HCT116 (cell line): ENCODE measurements at regions not wholly inside any gene's neighbourhood (a gene's known extent, or its start where the extent isn't known, plus 50 kb on each side); places are given as distances from the start of the nearest gene placed in this dataset.

Experiments
- ATAC-seq: fragments of 200-7000 bp; cut with Tn5 transposase; 2 replicates; pipeline ENCODE4 v1.9.1; 2020; ENCODE audit warnings: mild to moderate bottlenecking, moderate library complexity
- BruUV-seq: library from RNA; stranded (reverse); fragments of 400-500 nt; replicated peaks from 2 replicates; lab custom pipeline; 2021; lab: Mats Ljungman, UMichigan
- CTCF ChIA-PET: fragments of 300-600 bp; sonication (Branson Sonifier 250); formaldehyde crosslinking; loops from one replicate; lab custom pipeline; 2021; ENCODE audit warnings: antibody characterized with exemption; lab: Charles Lee
- POLR2A ChIA-PET: fragments of 300-600, 350-600 bp; sonication (Branson Sonifier 250); formaldehyde crosslinking; loops from one replicate; lab custom pipeline; 2021; ENCODE audit warnings: antibody characterized with exemption; lab: Charles Lee
- RAD21 ChIA-PET, 2 experiments: fragments of 300-600 bp; sonication (Branson Sonifier 250); formaldehyde crosslinking; loops; one replicate each; lab custom pipeline; 2023; ENCODE audit warnings: low total read pairs in 2 of 2; ENCODE audit not compliant: uncharacterized antibody in 2 of 2, unreplicated experiment in 2 of 2, low non-redundant PET in 1 of 2; lab: Charles Lee
- DNase-seq: peaks from one replicate; pipeline ENCODE4 v3.0.0-alpha.2; 2010; ENCODE audit warnings: low read depth, low spot score
- H2AFZ ChIP-seq: fragments of 200-600 bp; shearing (Covaris generic), sonication (generic); 2 replicates; pipeline ENCODE4 v1.6.1; 2017; ENCODE audit warnings: low read depth, mixed run types, mixed read lengths, antibody characterized with exemption, low read length; ENCODE audit not compliant: poor library complexity, severe bottlenecking
- H3K27ac ChIP-seq: 2 replicates; pipeline ENCODE4 v1.5.1; 2012; ENCODE audit warnings: low read depth, low read length
- H3K27me3 ChIP-seq: fragments of 200-600 bp; sonication (generic); 2 replicates; pipeline ENCODE4 v1.6.1; 2016; ENCODE audit warnings: mixed run types, low read length, mixed read lengths; ENCODE audit not compliant: insufficient read depth
- H3K36me3 ChIP-seq, 2 experiments: fragments of 200-500 bp in 1 of 2; fragments of 200-600 bp in 1 of 2; sonication (Bioruptor generic) in 1 of 2; sonication (generic) in 1 of 2; 2 replicates each; pipeline versions ENCODE4 v1.5.1 to v1.6.1; 2014 to 2016; ENCODE audit warnings: low read length in 2 of 2, inconsistent platforms in 1 of 2, mixed read lengths in 1 of 2, mixed run types in 1 of 2; ENCODE audit not compliant: insufficient read depth in 2 of 2, control insufficient read depth in 1 of 2
- H3K4me1 ChIP-seq, 2 experiments: fragments of 200-600 bp in 1 of 2; sonication (generic) in 1 of 2; 2 replicates each; pipeline versions ENCODE4 v1.5.1 to v1.6.1; 2012 to 2017; ENCODE audit warnings: low read length in 2 of 2, inconsistent platforms in 1 of 2, mild to moderate bottlenecking in 1 of 2, mixed read lengths in 1 of 2, mixed run types in 1 of 2, moderate library complexity in 1 of 2; ENCODE audit not compliant: insufficient read depth in 2 of 2, control insufficient read depth in 1 of 2
- H3K4me2 ChIP-seq: fragments of 200-600 bp; sonication (generic); 2 replicates; pipeline ENCODE4 v1.6.1; 2017; ENCODE audit warnings: mixed run types, low read length, mixed read lengths
- H3K4me3 ChIP-seq, 2 experiments: fragments of 200-600 bp in 1 of 2; sonication (generic) in 1 of 2; replicated peaks in 1 of 2; 2 replicates each; pipeline ENCODE4 v1.5.1; 2011 to 2016; ENCODE audit warnings: low read length in 2 of 2, control low read depth in 1 of 2, low read depth in 1 of 2, mild to moderate bottlenecking in 1 of 2, mixed read lengths in 1 of 2, mixed run types in 1 of 2
- H3K79me2 ChIP-seq: fragments of 200-600 bp; sonication (generic); 2 replicates; pipeline ENCODE4 v1.6.1; 2017; ENCODE audit warnings: mild to moderate bottlenecking, mixed run types, low read length, moderate library complexity, mixed read lengths; ENCODE audit not compliant: insufficient read depth
- H3K9ac ChIP-seq: fragments of 200-600 bp; sonication (generic); 2 replicates; pipeline ENCODE4 v1.6.1; 2016; ENCODE audit warnings: low read length, mixed read lengths
- H3K9me2 ChIP-seq: fragments of 200-600 bp; sonication (generic), shearing (Covaris generic); 2 replicates; pipeline ENCODE4 v1.6.1; 2017; ENCODE audit warnings: mixed run types, mild to moderate bottlenecking, moderate library complexity; ENCODE audit not compliant: insufficient read depth
- H3K9me3 ChIP-seq, 2 experiments: fragments of 200-500 bp in 1 of 2; fragments of 200-600 bp in 1 of 2; sonication (Bioruptor generic) in 1 of 2; sonication (generic) in 1 of 2; 2 replicates each; pipeline ENCODE4 v1.6.1; 2014 to 2017; ENCODE audit warnings: low read length in 2 of 2, mixed read lengths in 2 of 2, inconsistent platforms in 1 of 2, low read depth in 1 of 2, mild to moderate bottlenecking in 1 of 2, mixed run types in 1 of 2, moderate library complexity in 1 of 2; ENCODE audit not compliant: control insufficient read depth in 1 of 2, insufficient read depth in 1 of 2
- H4K20me1 ChIP-seq: fragments of 200-600 bp; sonication (generic), shearing (Covaris generic); 2 replicates; pipeline ENCODE4 v1.6.1; 2017; ENCODE audit warnings: mixed run types, mild to moderate bottlenecking, moderate library complexity; ENCODE audit not compliant: insufficient read depth
- CEBPB ChIP-seq: IDR thresholded peaks from 2 replicates; pipeline ENCODE4 v1.6.1; 2012; ENCODE audit warnings: low read depth
- ELF1 ChIP-seq: IDR thresholded peaks from 2 replicates; pipeline ENCODE4 v1.6.1; 2012; ENCODE audit warnings: low read depth, borderline replicate concordance
- EZH2 ChIP-seq: fragments of 200-600 bp; sonication (generic); IDR thresholded peaks from 2 replicates; pipeline ENCODE4 v1.6.1; 2017; ENCODE audit warnings: antibody characterized with exemption, mixed run types
- FOSL1 ChIP-seq: IDR thresholded peaks from 2 replicates; pipeline ENCODE4 v1.6.1; 2012; ENCODE audit warnings: low read depth
- REST ChIP-seq: IDR thresholded peaks from 2 replicates; pipeline ENCODE4 v1.6.1; 2012; ENCODE audit warnings: low read depth
- SP1 ChIP-seq: IDR thresholded peaks from 2 replicates; pipeline ENCODE4 v1.6.1; 2012; ENCODE audit warnings: low read depth
- ZFX ChIP-seq: fragments of 450-650 bp; IDR thresholded peaks from 2 replicates; pipeline ENCODE4 v1.6.1; 2017
- intact Hi-C: fragments of 100-400 bp; cut with micrococcal nuclease; formaldehyde crosslinking; loops from 2 replicates; pipeline ENCODE4 v1.10.0; 2022

- H3K27ac ChIP-seq: no peak overlapping the region
- CTCF ChIA-PET: no interaction called here
- H3K27me3 ChIP-seq: peaks cover 13% of the 10 kb centered on the region; the same call in 1 of the 2 replicates
- no peaks in the 10 kb centered on the region for H3K9me2 ChIP-seq
- RAD21 ChIA-PET: no interaction called here
- no peak overlapping the region for H3K4me3 ChIP-seq
- H4K20me1 ChIP-seq: no peaks in the 10 kb centered on the region
- TF ChIP-seq EZH2 (no peak), ELF1 (no peak), FOSL1 (no peak)
- no peak overlapping the region for H3K4me2 ChIP-seq
- H3K9ac ChIP-seq: no peak overlapping the region
- no peaks in the 10 kb centered on the region for H3K79me2 ChIP-seq
- no peaks in the 10 kb centered on the region for H3K9me3 ChIP-seq
- H3K4me1 ChIP-seq: peaks cover 0 to 14% of the 10 kb centered on the region in 2 experiments; a peak in 2 of 4 replicates
- no peaks in the 10 kb centered on the region for H3K36me3 ChIP-seq
- ATAC-seq: no peak
- BruUV-seq: no TSS peak
- no peak overlapping the region for H2AFZ ChIP-seq
- intact Hi-C loops: no loop called here
- DNase-seq: no peak
- POLR2A ChIA-PET: no interaction called here
Observed at GRCh38 chr16:54649876-54650275, 280.8 kb upstream of the IRX5 start.

- BruUV-seq: no TSS peak
- Histone ChIP-seq H3K9me3 (no peaks in the 10 kb centered on the region), H3K4me2 (no peak overlapping the region), H3K36me3 (no peaks in the 10 kb centered on the region), H3K79me2 (no peaks in the 10 kb centered on the region), H3K4me3 (no peak overlapping the region), H3K27ac (no peak overlapping the region), H3K9ac (no peak overlapping the region), H3K9me2 (no peaks in the 10 kb centered on the region), H2AFZ (no peak overlapping the region), H3K4me1 (peaks cover 0 to 14% of the 10 kb centered on the region in 2 experiments; a peak in 2 of 4 replicates), H3K27me3 (peaks cover 8% of the 10 kb centered on the region; the same call in 1 of the 2 replicates), H4K20me1 (no peaks in the 10 kb centered on the region)
- DNase-seq (no peak), ATAC-seq (no peak)
- intact Hi-C loops: no loop called here
- CTCF ChIA-PET: interaction anchor here (1.0 kb wide), 1 partner anchor 10 kb away, joined by 3 read pairs; no protein-coding TSS in a partner anchor
- POLR2A ChIA-PET: no interaction called here
- RAD21 ChIA-PET: no interaction called here
- no peak for TF ChIP-seq REST
- no peak for TF ChIP-seq ZFX
- TF ChIP-seq CEBPB: no peak
- TF ChIP-seq SP1: no peak
Observed at GRCh38 chr16:54648575-54648974, 282.1 kb upstream of the IRX5 start.
